ENCODE measurements at regions not wholly inside any gene's neighbourhood (a gene's known extent, or its start where the extent isn't known, plus 50 kb on each side); places are given as distances from the start of the nearest gene placed in this dataset.

DNA sequence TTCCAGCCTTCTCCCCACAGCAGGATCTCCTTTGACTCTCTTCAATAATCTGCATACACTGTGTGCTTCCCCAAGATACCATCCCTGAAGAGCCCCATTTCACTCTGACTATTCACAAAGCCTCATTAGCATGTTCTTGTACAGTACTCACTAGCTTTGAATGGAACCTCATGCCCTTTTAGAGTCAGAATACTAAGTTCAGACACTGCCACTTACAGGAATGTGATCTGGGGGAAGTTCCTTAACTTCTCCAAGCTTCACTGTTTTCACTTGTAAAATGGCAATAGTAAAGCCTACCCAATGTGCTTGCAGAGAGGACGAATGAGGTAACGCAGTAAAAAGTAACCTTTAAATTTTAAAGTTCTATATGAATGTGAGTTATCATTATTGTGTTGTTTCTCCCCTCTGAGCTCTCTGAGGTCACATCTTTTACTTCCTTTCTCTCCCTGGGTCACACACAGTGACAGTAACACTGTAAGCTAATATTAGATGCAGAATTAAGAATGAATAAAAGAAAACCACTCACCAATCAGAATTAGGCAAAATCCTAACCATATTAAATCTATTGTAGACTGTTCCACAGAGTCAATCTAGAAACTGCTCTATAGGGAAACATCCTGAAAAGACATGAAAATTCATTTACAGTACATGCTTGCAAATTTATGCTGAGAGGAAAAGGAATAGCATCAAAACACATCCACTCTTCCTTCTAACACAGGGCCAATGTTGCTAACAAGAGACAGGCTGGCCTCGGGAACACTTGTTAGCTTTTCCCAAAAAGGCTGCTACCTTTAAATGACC, 64.2 kb upstream of the IL6 start:
- Histone ChIP-seq H3K27ac (no peak overlapping the region), H3K4me1 (ENCODE audit: low read depth) (no peaks in the 10 kb centered on the region), H3K4me3 (no peak overlapping the region), H3K9me3 (ENCODE audit: low read depth) (no peaks in the 10 kb centered on the region), H3K27me3 (no peaks in the 10 kb centered on the region), H3K36me3 (no peaks in the 10 kb centered on the region)
- TF ChIP-seq, protein P1, sequence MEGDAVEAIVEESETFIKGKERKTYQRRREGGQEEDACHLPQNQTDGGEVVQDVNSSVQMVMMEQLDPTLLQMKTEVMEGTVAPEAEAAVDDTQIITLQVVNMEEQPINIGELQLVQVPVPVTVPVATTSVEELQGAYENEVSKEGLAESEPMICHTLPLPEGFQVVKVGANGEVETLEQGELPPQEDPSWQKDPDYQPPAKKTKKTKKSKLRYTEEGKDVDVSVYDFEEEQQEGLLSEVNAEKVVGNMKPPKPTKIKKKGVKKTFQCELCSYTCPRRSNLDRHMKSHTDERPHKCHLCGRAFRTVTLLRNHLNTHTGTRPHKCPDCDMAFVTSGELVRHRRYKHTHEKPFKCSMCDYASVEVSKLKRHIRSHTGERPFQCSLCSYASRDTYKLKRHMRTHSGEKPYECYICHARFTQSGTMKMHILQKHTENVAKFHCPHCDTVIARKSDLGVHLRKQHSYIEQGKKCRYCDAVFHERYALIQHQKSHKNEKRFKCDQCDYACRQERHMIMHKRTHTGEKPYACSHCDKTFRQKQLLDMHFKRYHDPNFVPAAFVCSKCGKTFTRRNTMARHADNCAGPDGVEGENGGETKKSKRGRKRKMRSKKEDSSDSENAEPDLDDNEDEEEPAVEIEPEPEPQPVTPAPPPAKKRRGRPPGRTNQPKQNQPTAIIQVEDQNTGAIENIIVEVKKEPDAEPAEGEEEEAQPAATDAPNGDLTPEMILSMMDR (IDR thresholded peaks at IDR 0.05; ENCODE audit: low read depth, low read length) = no peak
- DNase-seq (ENCODE audit: low read depth in 1 of 2, low spot score in 1 of 2) = no peak

DNA sequence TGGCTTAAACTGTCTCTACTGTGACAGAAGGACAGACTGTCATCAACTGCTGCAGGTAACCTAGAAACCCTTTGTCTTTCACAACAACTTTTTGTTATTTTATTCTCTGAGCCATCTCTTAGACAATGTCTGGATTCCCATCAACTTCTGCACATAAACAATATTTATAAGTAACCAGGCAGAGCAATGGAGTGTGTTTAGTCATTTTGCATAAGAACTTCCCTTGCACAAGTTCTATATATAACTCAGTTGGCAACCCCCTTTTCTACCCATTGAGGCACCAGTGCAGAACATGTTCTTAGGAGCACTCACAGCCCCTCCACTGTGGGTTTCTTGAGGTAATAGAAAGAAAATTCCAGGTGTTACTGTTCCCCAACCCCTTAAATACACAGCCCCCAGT, 65.0 kb upstream of the IL6 start:
- Histone ChIP-seq H3K4me1 (ENCODE audit: low read depth) (no peaks in the 10 kb centered on the region), H3K9me3 (ENCODE audit: low read depth) (no peaks in the 10 kb centered on the region), H3K27ac (no peak overlapping the region), H3K4me3 (no peak overlapping the region), H3K27me3 (no peaks in the 10 kb centered on the region), H3K36me3 (no peaks in the 10 kb centered on the region)
- TF ChIP-seq, protein P1 (IDR thresholded peaks at IDR 0.05; ENCODE audit: low read depth, low read length) = no peak
- DNase-seq (ENCODE audit: low read depth in 1 of 2, low spot score in 1 of 2) = no peak

- Histone ChIP-seq H3K27ac (no peak overlapping the region), H3K4me3 (no peak overlapping the region), H3K4me1 (ENCODE audit: low read depth) (no peaks in the 10 kb centered on the region), H3K27me3 (no peaks in the 10 kb centered on the region), H3K36me3 (no peaks in the 10 kb centered on the region), H3K9me3 (ENCODE audit: low read depth) (no peaks in the 10 kb centered on the region)
- DNase-seq (ENCODE audit: low read depth in 1 of 2, low spot score in 1 of 2) = peak in 1 of 2 donors; percentile 6
- TF ChIP-seq, protein P1 (IDR thresholded peaks at IDR 0.05; ENCODE audit: low read depth, low read length) = no peak
Observed at GRCh38 chr7:22660732-22661131, 66.3 kb upstream of the IL6 start.

GRCh38 chr7:22660293-22660692, 66.7 kb upstream of the IL6 start:
- no peaks in the 10 kb centered on the region for H3K4me1 ChIP-seq (ENCODE audit: low read depth)
- DNase-seq (ENCODE audit: low read depth in 1 of 2, low spot score in 1 of 2) = no peak
- no peaks in the 10 kb centered on the region for H3K9me3 ChIP-seq (ENCODE audit: low read depth)
- no peak overlapping the region for H3K27ac ChIP-seq
- no peaks in the 10 kb centered on the region for H3K27me3 ChIP-seq
- H3K36me3 ChIP-seq = no peaks in the 10 kb centered on the region
- no peak overlapping the region for H3K4me3 ChIP-seq
- TF ChIP-seq, protein P1 (IDR thresholded peaks at IDR 0.05; ENCODE audit: low read depth, low read length) = no peak

DNA sequence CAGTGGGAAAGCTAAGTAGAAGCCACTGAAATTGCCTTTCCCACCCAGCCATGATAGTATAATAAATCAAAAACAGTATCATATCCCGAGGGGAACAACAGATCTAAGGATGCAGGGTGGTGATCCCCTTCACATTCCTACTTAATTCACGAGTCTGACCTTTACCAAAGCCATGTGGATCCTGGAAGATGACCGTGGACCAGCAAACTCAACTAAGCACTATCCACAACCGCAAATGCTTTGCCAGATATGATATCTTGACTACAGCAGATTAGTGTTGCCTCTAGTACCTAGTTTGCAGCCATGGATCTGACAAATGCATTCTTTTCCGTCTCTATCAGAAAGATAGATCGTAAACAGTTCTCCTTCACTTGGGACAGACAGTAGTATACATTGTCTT, 67.3 kb upstream of the IL6 start:
- Histone ChIP-seq H3K4me3 (no peak overlapping the region), H3K27ac (no peak overlapping the region), H3K27me3 (no peaks in the 10 kb centered on the region), H3K36me3 (no peaks in the 10 kb centered on the region), H3K9me3 (ENCODE audit: low read depth) (no peaks in the 10 kb centered on the region), H3K4me1 (ENCODE audit: low read depth) (no peaks in the 10 kb centered on the region)
- TF ChIP-seq, protein P1 (IDR thresholded peaks at IDR 0.05; ENCODE audit: low read depth, low read length) = no peak
- DNase-seq (ENCODE audit: low read depth in 1 of 2, low spot score in 1 of 2) = no peak
